ENCODE measurements at regions not wholly inside any gene's neighbourhood (a gene's known extent, or its start where the extent isn't known, plus 50 kb on each side); places are given as distances from the start of the nearest gene placed in this dataset.

DNA sequence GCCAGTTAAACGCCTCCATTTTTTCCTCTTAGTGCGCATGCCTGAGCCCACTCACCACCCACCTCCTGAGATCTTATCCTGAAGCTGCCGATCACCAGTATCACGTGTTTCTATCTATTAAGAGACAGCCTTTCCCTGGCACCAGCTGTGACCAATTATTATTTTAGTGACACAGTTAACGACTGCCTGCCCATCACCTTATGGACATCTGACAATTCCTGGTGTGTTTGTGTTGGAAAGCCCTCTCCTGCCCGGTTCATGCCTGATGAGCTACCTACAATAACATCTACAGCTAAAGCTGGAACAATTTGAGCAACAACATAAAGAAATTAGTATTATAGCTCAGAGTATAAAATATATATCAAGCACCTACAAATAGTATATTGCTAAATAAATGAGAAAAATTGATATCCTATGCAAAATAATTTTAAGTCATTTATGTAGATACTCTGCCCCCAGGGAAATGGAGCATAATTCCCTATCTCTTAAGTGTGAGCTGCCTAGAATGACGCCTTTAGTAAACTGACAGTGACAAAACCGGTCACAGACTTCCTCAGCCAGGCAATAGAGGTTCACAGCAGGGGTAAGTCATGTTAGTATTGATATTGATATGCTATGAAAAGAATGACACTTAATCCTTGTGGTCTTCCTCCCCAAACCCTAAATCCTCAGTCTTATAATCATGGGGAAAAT lies 862.2 kb downstream of the TRAM1L1 start:
- TF ChIP-seq ZNF701 (tag by site-specific recombination; IDR thresholded peaks at IDR 0.05) (no peak), SP2 (tag by site-specific recombination; IDR thresholded peaks at IDR 0.05) (no peak), ZFP41 (tag by site-specific recombination; IDR thresholded peaks at IDR 0.05; ENCODE audit: borderline replicate concordance) (no peak), BCL11A (tag by site-specific recombination; IDR thresholded peaks at IDR 0.05; ENCODE audit: low read depth) (no peak), ATF2 (tag by site-specific recombination; IDR thresholded peaks at IDR 0.05; ENCODE audit: low read depth) (no peak), ZNF777 (tag by site-specific recombination; IDR thresholded peaks at IDR 0.05; ENCODE audit: borderline replicate concordance) (no peak), ZNF639 (tag by site-specific recombination; IDR thresholded peaks at IDR 0.05) (no peak), ZNF155 (tag by site-specific recombination; IDR thresholded peaks at IDR 0.05) (no peak), KLF1 (tag by site-specific recombination; IDR thresholded peaks at IDR 0.05) (no peak), ZSCAN16 (tag by site-specific recombination; IDR thresholded peaks at IDR 0.05) (no peak), ZNF274 (IDR thresholded peaks at IDR 0.05; ENCODE audit: low read length) (no peak), ZNF274 (tag by site-specific recombination; IDR thresholded peaks at IDR 0.05; ENCODE audit: borderline replicate concordance) (no peak)
- TF ChIP-seq, protein P1, sequence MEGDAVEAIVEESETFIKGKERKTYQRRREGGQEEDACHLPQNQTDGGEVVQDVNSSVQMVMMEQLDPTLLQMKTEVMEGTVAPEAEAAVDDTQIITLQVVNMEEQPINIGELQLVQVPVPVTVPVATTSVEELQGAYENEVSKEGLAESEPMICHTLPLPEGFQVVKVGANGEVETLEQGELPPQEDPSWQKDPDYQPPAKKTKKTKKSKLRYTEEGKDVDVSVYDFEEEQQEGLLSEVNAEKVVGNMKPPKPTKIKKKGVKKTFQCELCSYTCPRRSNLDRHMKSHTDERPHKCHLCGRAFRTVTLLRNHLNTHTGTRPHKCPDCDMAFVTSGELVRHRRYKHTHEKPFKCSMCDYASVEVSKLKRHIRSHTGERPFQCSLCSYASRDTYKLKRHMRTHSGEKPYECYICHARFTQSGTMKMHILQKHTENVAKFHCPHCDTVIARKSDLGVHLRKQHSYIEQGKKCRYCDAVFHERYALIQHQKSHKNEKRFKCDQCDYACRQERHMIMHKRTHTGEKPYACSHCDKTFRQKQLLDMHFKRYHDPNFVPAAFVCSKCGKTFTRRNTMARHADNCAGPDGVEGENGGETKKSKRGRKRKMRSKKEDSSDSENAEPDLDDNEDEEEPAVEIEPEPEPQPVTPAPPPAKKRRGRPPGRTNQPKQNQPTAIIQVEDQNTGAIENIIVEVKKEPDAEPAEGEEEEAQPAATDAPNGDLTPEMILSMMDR (tag by site-specific recombination; IDR thresholded peaks at IDR 0.05) = no peak
- TF ChIP-seq, protein P2, sequence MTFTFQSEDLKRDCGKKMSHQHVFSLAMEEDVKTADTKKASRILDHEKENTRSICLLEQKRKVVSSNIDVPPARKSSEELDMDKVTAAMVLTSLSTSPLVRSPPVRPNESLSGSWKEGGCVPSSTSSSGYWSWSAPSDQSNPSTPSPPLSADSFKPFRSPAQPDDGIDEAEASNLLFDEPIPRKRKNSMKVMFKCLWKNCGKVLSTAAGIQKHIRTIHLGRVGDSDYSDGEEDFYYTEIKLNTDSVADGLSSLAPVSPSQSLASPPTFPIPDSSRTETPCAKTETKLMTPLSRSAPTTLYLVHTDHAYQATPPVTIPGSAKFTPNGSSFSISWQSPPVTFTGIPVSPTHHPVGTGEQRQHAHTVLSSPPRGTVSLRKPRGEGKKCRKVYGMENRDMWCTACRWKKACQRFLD (tag by site-specific recombination; IDR thresholded peaks at IDR 0.05) = no peak
- TF ChIP-seq, protein P3, sequence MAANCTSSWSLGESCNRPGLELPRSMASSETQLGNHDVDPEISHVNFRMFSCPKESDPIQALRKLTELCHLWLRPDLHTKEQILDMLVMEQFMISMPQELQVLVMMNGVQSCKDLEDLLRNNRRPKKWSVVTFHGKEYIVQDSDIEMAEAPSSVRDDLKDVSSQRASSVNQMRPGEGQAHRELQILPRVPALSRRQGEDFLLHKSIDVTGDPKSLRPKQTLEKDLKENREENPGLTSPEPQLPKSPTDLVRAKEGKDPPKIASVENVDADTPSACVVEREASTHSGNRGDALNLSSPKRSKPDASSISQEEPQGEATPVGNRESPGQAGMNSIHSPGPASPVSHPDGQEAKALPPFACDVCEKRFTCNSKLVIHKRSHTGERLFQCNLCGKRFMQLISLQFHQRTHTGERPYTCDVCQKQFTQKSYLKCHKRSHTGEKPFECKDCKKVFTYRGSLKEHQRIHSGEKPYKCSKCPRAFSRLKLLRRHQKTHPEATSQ (tag by site-specific recombination; IDR thresholded peaks at IDR 0.05) = no peak
